Astrocyte of the cerebellum (primary cell): ENCODE measurements at regions not wholly inside any gene's neighbourhood (a gene's known extent, or its start where the extent isn't known, plus 50 kb on each side); places are given as distances from the start of the nearest gene placed in this dataset.
A peak's percentile ranks its signal among the peaks of the same experiment; 100 is the strongest.

Experiments
- DNase-seq: peaks from one replicate; pipeline ENCODE4 v3.0.0-alpha.2; 2011; ENCODE audit warnings: low read depth
- H3K4me3 ChIP-seq: 2 replicates; pipeline ENCODE4 v1.5.1; 2011; ENCODE audit warnings: mild to moderate bottlenecking, low read depth, low read length, moderate library complexity
- CTCF ChIP-seq: IDR thresholded peaks from 2 replicates; pipeline ENCODE4 v1.5.1; 2012; ENCODE audit warnings: low read length, low read depth, moderate library complexity, mild to moderate bottlenecking; ENCODE audit errors: missing control alignments
- in situ Hi-C: cut with HindIII; loops from 2 replicates; pipeline ENCODE4 v1.10.0; 2017; ENCODE audit warnings: low sequenced_read_pairs

GRCh38 chr22:25484521-25485315, 79.8 kb upstream of the GRK3 start:
- in situ Hi-C loops, result loop anchor here (25.0 kb wide), 1 partner anchor 203 kb away; no protein-coding TSS in a partner anchor
- no peak for DNase-seq
- no peak for TF ChIP-seq CTCF
- no peak overlapping the region for H3K4me3 ChIP-seq

GRCh38 chr22:25485626-25486545, 78.6 kb upstream of the GRK3 start:
- TF ChIP-seq CTCF, result no peak
- DNase-seq, result no peak
- no peak overlapping the region for H3K4me3 ChIP-seq
- in situ Hi-C loops, result loop anchor here (25.0 kb wide), 1 partner anchor 201 kb away; no protein-coding TSS in a partner anchor

DNA sequence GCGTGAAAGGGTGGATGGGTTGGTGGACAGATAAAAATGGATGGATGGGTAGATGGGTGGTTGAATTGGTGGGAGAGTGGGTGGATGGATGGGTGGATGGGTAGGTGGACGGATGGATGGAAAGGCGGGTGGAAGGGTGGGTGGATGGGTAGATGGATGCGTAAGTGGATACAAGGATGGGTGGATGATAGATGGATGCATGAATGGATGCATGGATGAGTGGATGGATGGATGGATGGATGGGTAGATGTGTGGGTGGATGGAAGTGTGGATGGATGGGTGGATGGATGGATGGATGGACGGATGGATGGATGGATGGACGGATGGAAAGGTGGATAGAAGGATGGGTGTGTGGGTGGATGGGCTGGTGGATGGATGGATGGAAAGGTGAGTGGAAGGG, 77.0 kb upstream of the GRK3 start:
- no peak for DNase-seq
- TF ChIP-seq CTCF, result no peak
- H3K4me3 ChIP-seq, result no peak overlapping the region
- in situ Hi-C loops, result loop anchor here (25.0 kb wide), 1 partner anchor 200 kb away; no protein-coding TSS in a partner anchor

DNA sequence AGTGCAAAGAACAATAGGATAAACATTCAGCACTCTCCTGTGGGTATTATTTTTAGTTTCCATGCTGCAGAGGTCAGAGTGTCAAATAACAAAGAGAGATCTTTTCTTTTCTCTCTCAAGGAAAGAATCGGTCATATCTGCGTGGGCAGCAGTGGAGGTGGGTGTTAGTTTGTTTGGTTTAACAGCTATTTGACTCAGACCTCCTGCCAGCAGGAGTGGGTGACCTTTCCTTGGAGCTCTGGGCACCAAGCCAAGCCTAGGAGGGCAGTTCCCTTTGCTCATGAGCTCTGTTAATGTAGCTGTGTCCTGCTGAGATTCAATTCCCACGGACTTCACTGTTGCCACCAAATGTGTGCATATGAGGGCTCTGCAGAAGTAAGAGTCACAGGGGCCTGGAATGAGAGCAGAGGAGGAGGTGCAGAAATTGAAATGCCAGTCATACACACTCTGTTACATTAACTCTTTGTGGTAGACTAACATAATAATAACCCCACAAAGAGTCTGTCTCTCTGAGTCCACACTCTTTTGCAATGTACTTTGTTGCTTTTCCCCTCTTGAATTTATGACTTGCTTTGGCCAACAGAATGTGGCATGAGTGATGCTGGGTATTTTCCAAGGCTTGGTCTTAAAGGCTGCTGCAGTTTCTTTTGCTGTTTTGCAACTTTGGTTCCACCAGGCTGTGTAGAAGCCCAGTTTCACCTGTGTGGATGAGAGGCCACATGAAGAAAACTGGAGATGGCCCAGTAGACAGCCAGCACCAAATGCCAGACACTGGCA, 76.0 kb upstream of the GRK3 start:
- in situ Hi-C loops, result loop anchor here (25.0 kb wide), 1 partner anchor 199 kb away; no protein-coding TSS in a partner anchor
- TF ChIP-seq CTCF, result no peak
- peak; percentile 75 for DNase-seq
- H3K4me3 ChIP-seq, result no peak overlapping the region

GRCh38 chr22:25489947-25490346, 74.5 kb upstream of the GRK3 start:
- no peak for TF ChIP-seq CTCF
- in situ Hi-C loops, result loop anchor here (25.0 kb wide), 1 partner anchor 197 kb away; no protein-coding TSS in a partner anchor
- no peak for DNase-seq
- H3K4me3 ChIP-seq, result no peak overlapping the region

DNA sequence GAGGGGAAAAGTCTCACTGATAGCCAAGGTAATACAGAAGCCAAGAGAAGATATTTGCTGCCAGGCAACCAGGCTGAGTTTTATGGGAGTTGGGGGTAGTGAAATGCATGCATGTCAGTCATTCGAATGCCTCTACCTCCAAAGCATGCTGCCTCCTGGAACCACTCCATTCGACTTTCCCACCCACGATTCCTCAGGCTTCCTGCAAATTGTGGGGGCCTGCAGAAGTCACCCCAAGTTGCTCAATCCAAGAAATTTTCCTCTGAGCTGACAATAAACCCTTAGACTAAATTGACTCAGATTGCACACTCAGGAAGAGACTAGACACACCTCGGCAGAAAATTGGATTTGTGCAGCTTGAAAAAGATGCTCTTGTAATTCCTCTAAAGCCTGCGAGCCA, 73.6 kb upstream of the GRK3 start:
- in situ Hi-C loops, result loop anchor here (25.0 kb wide), 1 partner anchor 196 kb away; no protein-coding TSS in a partner anchor
- H3K4me3 ChIP-seq, result no peak overlapping the region
- no peak for DNase-seq
- TF ChIP-seq CTCF, result no peak
